ENCODE measurements at regions not wholly inside any gene's neighbourhood (a gene's known extent, or its start where the extent isn't known, plus 50 kb on each side); places are given as distances from the start of the nearest gene placed in this dataset.

DNA sequence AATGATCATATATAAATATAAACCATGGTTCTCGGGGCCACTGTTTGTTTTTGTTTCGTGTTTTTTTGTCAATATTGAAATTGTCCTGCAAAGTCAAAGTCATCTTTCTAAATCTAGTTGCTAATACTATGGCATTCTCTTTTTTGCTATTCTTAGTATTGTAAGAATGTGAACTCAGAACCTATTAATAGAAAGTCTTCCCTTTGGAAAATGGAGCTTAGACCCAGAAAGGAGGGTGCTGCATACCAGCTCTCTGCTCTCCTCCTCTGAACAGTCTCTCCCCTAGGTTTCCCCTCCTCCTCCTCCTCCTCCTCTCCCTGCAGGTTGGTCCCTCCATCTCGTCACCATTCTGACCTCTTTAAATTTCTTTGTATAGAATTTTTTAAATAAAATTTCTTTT lies 150.4 kb upstream of the CCN2 start:
- TF ChIP-seq, protein P1, sequence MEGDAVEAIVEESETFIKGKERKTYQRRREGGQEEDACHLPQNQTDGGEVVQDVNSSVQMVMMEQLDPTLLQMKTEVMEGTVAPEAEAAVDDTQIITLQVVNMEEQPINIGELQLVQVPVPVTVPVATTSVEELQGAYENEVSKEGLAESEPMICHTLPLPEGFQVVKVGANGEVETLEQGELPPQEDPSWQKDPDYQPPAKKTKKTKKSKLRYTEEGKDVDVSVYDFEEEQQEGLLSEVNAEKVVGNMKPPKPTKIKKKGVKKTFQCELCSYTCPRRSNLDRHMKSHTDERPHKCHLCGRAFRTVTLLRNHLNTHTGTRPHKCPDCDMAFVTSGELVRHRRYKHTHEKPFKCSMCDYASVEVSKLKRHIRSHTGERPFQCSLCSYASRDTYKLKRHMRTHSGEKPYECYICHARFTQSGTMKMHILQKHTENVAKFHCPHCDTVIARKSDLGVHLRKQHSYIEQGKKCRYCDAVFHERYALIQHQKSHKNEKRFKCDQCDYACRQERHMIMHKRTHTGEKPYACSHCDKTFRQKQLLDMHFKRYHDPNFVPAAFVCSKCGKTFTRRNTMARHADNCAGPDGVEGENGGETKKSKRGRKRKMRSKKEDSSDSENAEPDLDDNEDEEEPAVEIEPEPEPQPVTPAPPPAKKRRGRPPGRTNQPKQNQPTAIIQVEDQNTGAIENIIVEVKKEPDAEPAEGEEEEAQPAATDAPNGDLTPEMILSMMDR (IDR thresholded peaks at IDR 0.05) = no peak
- no peak for TF ChIP-seq POLR2A (IDR thresholded peaks at IDR 0.05)

Data from thyroid gland (tissue), 4 donors.